ENCODE measurements at regions not wholly inside any gene's neighbourhood (a gene's known extent, or its start where the extent isn't known, plus 50 kb on each side); places are given as distances from the start of the nearest gene placed in this dataset.

DNA sequence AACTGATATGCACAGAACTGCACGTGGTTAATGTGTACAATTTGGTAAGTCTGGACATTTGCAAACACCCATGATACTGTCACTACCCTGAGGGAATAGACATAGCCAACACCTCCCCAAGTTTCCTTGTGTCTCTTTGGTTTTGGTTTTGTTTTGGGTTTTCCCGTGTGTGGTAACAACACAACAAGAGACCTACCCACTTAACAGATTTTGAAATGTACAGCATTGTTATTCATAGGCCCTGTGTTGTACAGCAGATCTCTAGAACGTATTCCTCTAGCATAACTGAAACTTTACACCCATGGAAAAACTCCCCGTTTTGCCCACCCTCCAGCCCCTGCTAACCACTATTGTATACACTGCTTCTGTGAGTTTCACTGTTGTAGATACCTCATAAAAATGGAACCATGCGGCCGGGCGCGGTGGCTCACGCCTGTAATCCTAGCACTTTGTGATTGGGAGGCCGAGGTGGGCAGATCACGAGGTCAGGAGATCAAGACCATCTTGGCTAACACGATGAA lies 76.3 kb upstream of the TBC1D3K start:
- Histone ChIP-seq H3K4me1 (ENCODE audit: control insufficient read depth, extremely low read depth, insufficient read depth, low read length) (peaks cover 4% of the 10 kb centered on the region), H4K20me1 (replicated peaks; ENCODE audit: control insufficient read depth, extremely low read depth, insufficient read depth, low read length) (no peaks in the 10 kb centered on the region), H2AFZ (ENCODE audit: low read depth, low read length) (no peak overlapping the region), H3K36me3 (ENCODE audit: control insufficient read depth in 2 of 2, extremely low read depth in 1 of 2, insufficient read depth in 2 of 2, low read length in 2 of 2) (no peaks in the 10 kb centered on the region), H3K4me3 (replicated peaks in 1 of 3; ENCODE audit: insufficient read depth in 1 of 3, low read depth in 1 of 3, low read length in 3 of 3) (no peak overlapping the region), H3K4me2 (ENCODE audit: insufficient read depth, low read length) (no peak overlapping the region), H3K27me3 (ENCODE audit: control insufficient read depth in 2 of 2, insufficient read depth in 2 of 2, low read length in 2 of 2) (no peaks in the 10 kb centered on the region), H3K9me3 (replicated peaks; ENCODE audit: control insufficient read depth, insufficient read depth, low read length) (no peaks in the 10 kb centered on the region), H3K9me1 (replicated peaks; ENCODE audit: control insufficient read depth, extremely low read depth, insufficient read depth, low read length) (no peaks in the 10 kb centered on the region), H3K79me2 (ENCODE audit: control insufficient read depth, insufficient read depth, low read length) (no peaks in the 10 kb centered on the region), H3K27ac (ENCODE audit: insufficient read depth, low read depth, low read length) (no peak overlapping the region), H3K9ac (replicated peaks; ENCODE audit: extremely low read depth, insufficient read depth, low read length) (no peak overlapping the region)
- ChIA-PET CTCF (interaction anchor here (2.2 kb wide), 1 partner anchor 32 kb away, joined by 5 read pairs; no protein-coding TSS in a partner anchor), POLR2A (no interaction called here)
- TF ChIP-seq POLR2A (IDR thresholded peaks at IDR 0.05; ENCODE audit: low read depth, low read length) (no peak), MYC (IDR thresholded peaks at IDR 0.05; ENCODE audit: low read depth, low read length) (no peak), GATA2 (IDR thresholded peaks at IDR 0.05; ENCODE audit: insufficient read depth, insufficient read length, low read depth, low read length) (no peak), FOS (IDR thresholded peaks at IDR 0.05; ENCODE audit: borderline replicate concordance, insufficient read depth, low read length) (no peak), JUN (IDR thresholded peaks at IDR 0.05; ENCODE audit: borderline replicate concordance, insufficient read depth, insufficient read length, low read depth) (no peak), POLR2AphosphoS5 (IDR thresholded peaks at IDR 0.05; ENCODE audit: insufficient read depth, low read depth, low read length) (no peak), EZH2 (IDR thresholded peaks at IDR 0.05; ENCODE audit: borderline replicate concordance, low read depth, low read length, severe bottlenecking) (no peak)
- TF ChIP-seq, protein P1, sequence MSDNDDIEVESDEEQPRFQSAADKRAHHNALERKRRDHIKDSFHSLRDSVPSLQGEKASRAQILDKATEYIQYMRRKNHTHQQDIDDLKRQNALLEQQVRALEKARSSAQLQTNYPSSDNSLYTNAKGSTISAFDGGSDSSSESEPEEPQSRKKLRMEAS (IDR thresholded peaks at IDR 0.05; ENCODE audit: insufficient read depth, insufficient read length), result no peak
- TF ChIP-seq, protein P2, sequence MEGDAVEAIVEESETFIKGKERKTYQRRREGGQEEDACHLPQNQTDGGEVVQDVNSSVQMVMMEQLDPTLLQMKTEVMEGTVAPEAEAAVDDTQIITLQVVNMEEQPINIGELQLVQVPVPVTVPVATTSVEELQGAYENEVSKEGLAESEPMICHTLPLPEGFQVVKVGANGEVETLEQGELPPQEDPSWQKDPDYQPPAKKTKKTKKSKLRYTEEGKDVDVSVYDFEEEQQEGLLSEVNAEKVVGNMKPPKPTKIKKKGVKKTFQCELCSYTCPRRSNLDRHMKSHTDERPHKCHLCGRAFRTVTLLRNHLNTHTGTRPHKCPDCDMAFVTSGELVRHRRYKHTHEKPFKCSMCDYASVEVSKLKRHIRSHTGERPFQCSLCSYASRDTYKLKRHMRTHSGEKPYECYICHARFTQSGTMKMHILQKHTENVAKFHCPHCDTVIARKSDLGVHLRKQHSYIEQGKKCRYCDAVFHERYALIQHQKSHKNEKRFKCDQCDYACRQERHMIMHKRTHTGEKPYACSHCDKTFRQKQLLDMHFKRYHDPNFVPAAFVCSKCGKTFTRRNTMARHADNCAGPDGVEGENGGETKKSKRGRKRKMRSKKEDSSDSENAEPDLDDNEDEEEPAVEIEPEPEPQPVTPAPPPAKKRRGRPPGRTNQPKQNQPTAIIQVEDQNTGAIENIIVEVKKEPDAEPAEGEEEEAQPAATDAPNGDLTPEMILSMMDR (IDR thresholded peaks at IDR 0.05; ENCODE audit: extremely low read depth in 1 of 2, insufficient read depth in 1 of 2, low read depth in 1 of 2, low read length in 2 of 2), result no peak
- DNase-seq (ENCODE audit: low read depth, low spot score), result no peak
- intact Hi-C loops (cut with micrococcal nuclease) (loop anchor here (10.0 kb wide), 1 partner anchor 193 kb away; no protein-coding TSS in a partner anchor), dilution Hi-C loops (cut with MboI; ENCODE audit: extremely low pct_ligation_motif_present, low sequenced_read_pairs) (no loop called here)
- FAIRE-seq, result no peak
- BruUV-seq (replicated peaks), result no TSS peak

Measured in endothelial cell of umbilical vein (primary cell).